ENCODE measurements at regions not wholly inside any gene's neighbourhood (a gene's known extent, or its start where the extent isn't known, plus 50 kb on each side); places are given as distances from the start of the nearest gene placed in this dataset.
"Not testable (repeated sequence)": the region's sequence is repeated elsewhere in the genome, so short reads cannot be mapped to it uniquely, and the experiment has no call there.

- DNase-seq (ENCODE audit: low spot score), result no peak
- H3K27me3 Mint-ChIP-seq (ENCODE audit: insufficient read depth, low read depth, poor library complexity), result peaks cover 6% of the 10 kb centered on the region
- H3K9me2 ChIP-seq (ENCODE audit: insufficient read depth), result peaks cover 3% of the 10 kb centered on the region; the same call in 1 of the 2 replicates
- H3K4me3 Mint-ChIP-seq, result no peak overlapping the region
- TF ChIP-seq STAT1 (IDR thresholded peaks at IDR 0.05; ENCODE audit: unreplicated experiment), result no peak
- no peaks in the 10 kb centered on the region for H3K27me3 ChIP-seq (ENCODE audit: insufficient read depth)
- H3K4me1 Mint-ChIP-seq, result peaks cover 13% of the 10 kb centered on the region; the same call in 2 of the 3 replicates
- peaks cover 29% of the 10 kb centered on the region for H3K9me3 Mint-ChIP-seq
- peaks cover 10% of the 10 kb centered on the region; the same call in 1 of the 2 replicates for H3K4me1 ChIP-seq (ENCODE audit: insufficient read depth)
- H3K79me2 ChIP-seq (replicated peaks; ENCODE audit: insufficient read depth), result no peaks in the 10 kb centered on the region
- H3F3A ChIP-seq (replicated peaks; ENCODE audit: low read depth), result no peaks in the 10 kb centered on the region
- no peak overlapping the region for H2AFZ ChIP-seq
- H3K4me3 ChIP-seq, result no peak overlapping the region
- H4K20me1 ChIP-seq (replicated peaks; ENCODE audit: insufficient read depth), result no peaks in the 10 kb centered on the region
- no peaks in the 10 kb centered on the region for H3K36me3 ChIP-seq (ENCODE audit: insufficient read depth)
- H3K36me3 Mint-ChIP-seq (ENCODE audit: low read depth), result peaks cover 24% of the 10 kb centered on the region
- no peak for ATAC-seq
- no peak overlapping the region for H3K27ac Mint-ChIP-seq
- no peak overlapping the region for H3K27ac ChIP-seq (ENCODE audit: low read depth)
- H3K4me2 ChIP-seq, result no peak overlapping the region
These were observed 102.5 kb upstream of the SHB start for GRCh38 chr9:38171538-38171884.

- H3K27me3 ChIP-seq (ENCODE audit: insufficient read depth); H3K79me2 ChIP-seq (replicated peaks; ENCODE audit: insufficient read depth); H3K36me3 ChIP-seq (ENCODE audit: insufficient read depth); H3K27me3 Mint-ChIP-seq (ENCODE audit: insufficient read depth, low read depth, poor library complexity); ATAC-seq; H4K20me1 ChIP-seq (replicated peaks; ENCODE audit: insufficient read depth); H3K9me2 ChIP-seq (ENCODE audit: insufficient read depth); H3F3A ChIP-seq (replicated peaks; ENCODE audit: low read depth); H3K4me3 ChIP-seq; H3K4me2 ChIP-seq; H2AFZ ChIP-seq; DNase-seq (ENCODE audit: low spot score); H3K4me3 Mint-ChIP-seq; H3K27ac Mint-ChIP-seq; H3K27ac ChIP-seq (ENCODE audit: low read depth): not testable (repeated sequence)
- H3K4me1 ChIP-seq (ENCODE audit: insufficient read depth), result peaks cover 10% of the 10 kb centered on the region; the same call in 1 of the 2 replicates
- H3K36me3 Mint-ChIP-seq (ENCODE audit: low read depth), result peaks cover 24% of the 10 kb centered on the region
- peaks cover 29% of the 10 kb centered on the region for H3K9me3 Mint-ChIP-seq
- peaks cover 13% of the 10 kb centered on the region; the same call in 2 of the 3 replicates for H3K4me1 Mint-ChIP-seq
These were observed 101.9 kb upstream of the SHB start for GRCh38 chr9:38170763-38171537.

GRCh38 chr9:38170155-38170554 is 101.1 kb upstream of the SHB start:
- DNase-seq (ENCODE audit: low spot score); H2AFZ ChIP-seq; H3K4me2 ChIP-seq; H3K79me2 ChIP-seq (replicated peaks; ENCODE audit: insufficient read depth); H3K36me3 ChIP-seq (ENCODE audit: insufficient read depth); H3F3A ChIP-seq (replicated peaks; ENCODE audit: low read depth); H3K4me3 Mint-ChIP-seq; H3K27ac Mint-ChIP-seq; H3K27ac ChIP-seq (ENCODE audit: low read depth); H3K4me3 ChIP-seq; H4K20me1 ChIP-seq (replicated peaks; ENCODE audit: insufficient read depth); H3K27me3 ChIP-seq (ENCODE audit: insufficient read depth); H3K27me3 Mint-ChIP-seq (ENCODE audit: insufficient read depth, low read depth, poor library complexity); H3K9me2 ChIP-seq (ENCODE audit: insufficient read depth); ATAC-seq: not testable (repeated sequence)
- Mint-ChIP-seq H3K9me3 (peaks cover 29% of the 10 kb centered on the region), H3K4me1 (peaks cover 13% of the 10 kb centered on the region; the same call in 2 of the 3 replicates), H3K36me3 (ENCODE audit: low read depth) (peaks cover 24% of the 10 kb centered on the region)
- H3K4me1 ChIP-seq (ENCODE audit: insufficient read depth), result peaks cover 10% of the 10 kb centered on the region; the same call in 1 of the 2 replicates

DNA sequence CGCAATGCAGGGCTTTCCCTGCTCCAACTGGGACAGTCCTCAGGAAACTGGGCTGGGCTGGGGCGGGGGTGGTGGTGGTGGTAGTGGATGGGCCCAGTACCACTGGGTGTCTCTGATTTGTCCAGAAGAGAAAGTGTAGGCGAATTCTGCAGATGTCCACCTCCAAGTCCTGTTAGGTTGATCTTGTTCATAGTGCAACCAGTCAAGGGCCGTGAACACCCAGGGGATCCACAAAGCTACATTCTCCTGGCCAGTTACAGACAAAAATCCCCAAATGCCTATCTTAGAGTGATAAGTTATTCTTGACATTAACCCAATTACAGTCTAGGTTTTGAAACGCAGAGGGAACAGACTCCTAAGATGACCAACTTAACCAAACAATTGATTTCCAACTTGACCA is 97.5 kb upstream of the SHB start:
- Histone ChIP-seq H3K9me2 (ENCODE audit: insufficient read depth) (0 out of 2 replicates have a peak, but pooled peaks cover 3% of the 10 kb centered on the region), H2AFZ (no peak overlapping the region)
- H3K4me1 Mint-ChIP-seq, result no peaks in the 10 kb centered on the region
- TF ChIP-seq, protein P1, sequence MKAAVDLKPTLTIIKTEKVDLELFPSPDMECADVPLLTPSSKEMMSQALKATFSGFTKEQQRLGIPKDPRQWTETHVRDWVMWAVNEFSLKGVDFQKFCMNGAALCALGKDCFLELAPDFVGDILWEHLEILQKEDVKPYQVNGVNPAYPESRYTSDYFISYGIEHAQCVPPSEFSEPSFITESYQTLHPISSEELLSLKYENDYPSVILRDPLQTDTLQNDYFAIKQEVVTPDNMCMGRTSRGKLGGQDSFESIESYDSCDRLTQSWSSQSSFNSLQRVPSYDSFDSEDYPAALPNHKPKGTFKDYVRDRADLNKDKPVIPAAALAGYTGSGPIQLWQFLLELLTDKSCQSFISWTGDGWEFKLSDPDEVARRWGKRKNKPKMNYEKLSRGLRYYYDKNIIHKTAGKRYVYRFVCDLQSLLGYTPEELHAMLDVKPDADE (IDR thresholded peaks at IDR 0.05), result no peak
- TF ChIP-seq, protein P2, sequence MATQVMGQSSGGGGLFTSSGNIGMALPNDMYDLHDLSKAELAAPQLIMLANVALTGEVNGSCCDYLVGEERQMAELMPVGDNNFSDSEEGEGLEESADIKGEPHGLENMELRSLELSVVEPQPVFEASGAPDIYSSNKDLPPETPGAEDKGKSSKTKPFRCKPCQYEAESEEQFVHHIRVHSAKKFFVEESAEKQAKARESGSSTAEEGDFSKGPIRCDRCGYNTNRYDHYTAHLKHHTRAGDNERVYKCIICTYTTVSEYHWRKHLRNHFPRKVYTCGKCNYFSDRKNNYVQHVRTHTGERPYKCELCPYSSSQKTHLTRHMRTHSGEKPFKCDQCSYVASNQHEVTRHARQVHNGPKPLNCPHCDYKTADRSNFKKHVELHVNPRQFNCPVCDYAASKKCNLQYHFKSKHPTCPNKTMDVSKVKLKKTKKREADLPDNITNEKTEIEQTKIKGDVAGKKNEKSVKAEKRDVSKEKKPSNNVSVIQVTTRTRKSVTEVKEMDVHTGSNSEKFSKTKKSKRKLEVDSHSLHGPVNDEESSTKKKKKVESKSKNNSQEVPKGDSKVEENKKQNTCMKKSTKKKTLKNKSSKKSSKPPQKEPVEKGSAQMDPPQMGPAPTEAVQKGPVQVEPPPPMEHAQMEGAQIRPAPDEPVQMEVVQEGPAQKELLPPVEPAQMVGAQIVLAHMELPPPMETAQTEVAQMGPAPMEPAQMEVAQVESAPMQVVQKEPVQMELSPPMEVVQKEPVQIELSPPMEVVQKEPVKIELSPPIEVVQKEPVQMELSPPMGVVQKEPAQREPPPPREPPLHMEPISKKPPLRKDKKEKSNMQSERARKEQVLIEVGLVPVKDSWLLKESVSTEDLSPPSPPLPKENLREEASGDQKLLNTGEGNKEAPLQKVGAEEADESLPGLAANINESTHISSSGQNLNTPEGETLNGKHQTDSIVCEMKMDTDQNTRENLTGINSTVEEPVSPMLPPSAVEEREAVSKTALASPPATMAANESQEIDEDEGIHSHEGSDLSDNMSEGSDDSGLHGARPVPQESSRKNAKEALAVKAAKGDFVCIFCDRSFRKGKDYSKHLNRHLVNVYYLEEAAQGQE (IDR thresholded peaks at IDR 0.05; ENCODE audit: unreplicated experiment), result no peak
- TF ChIP-seq EZH2phosphoT487 (IDR thresholded peaks at IDR 0.05; ENCODE audit: unreplicated experiment) (no peak), POLR2AphosphoS5 (IDR thresholded peaks at IDR 0.05; ENCODE audit: low read depth) (no peak)

More for the DNA sequence above, 97.5 kb upstream of the SHB start:
- Histone ChIP-seq H3K4me2 (no peak overlapping the region), H3F3A (replicated peaks; ENCODE audit: low read depth) (no peaks in the 10 kb centered on the region), H3K79me2 (replicated peaks; ENCODE audit: insufficient read depth) (no peaks in the 10 kb centered on the region), H4K20me1 (replicated peaks; ENCODE audit: insufficient read depth) (no peaks in the 10 kb centered on the region), H3K4me3 (no peak overlapping the region), H3K36me3 (ENCODE audit: insufficient read depth) (no peaks in the 10 kb centered on the region), H3K4me1 (ENCODE audit: insufficient read depth) (no peaks in the 10 kb centered on the region), H3K27ac (ENCODE audit: low read depth) (no peak overlapping the region), H3K27me3 (ENCODE audit: insufficient read depth) (no peaks in the 10 kb centered on the region)
- no peak for ATAC-seq
- no peak for DNase-seq (ENCODE audit: low spot score)
- no peak overlapping the region for H3K27ac Mint-ChIP-seq
- H3K9me3 Mint-ChIP-seq, result peaks cover 24% of the 10 kb centered on the region
- H3K4me3 Mint-ChIP-seq, result no peak overlapping the region
- peaks cover 19% of the 10 kb centered on the region for H3K36me3 Mint-ChIP-seq (ENCODE audit: low read depth)
- peaks cover 9% of the 10 kb centered on the region for H3K27me3 Mint-ChIP-seq (ENCODE audit: insufficient read depth, low read depth, poor library complexity)

Data from GM23338 (cell line).